ENCODE measurements at regions not wholly inside any gene's neighbourhood (a gene's known extent, or its start where the extent isn't known, plus 50 kb on each side); places are given as distances from the start of the nearest gene placed in this dataset.

- TF ChIP-seq POLR2A (IDR thresholded peaks at IDR 0.05) (no peak), CTCF (IDR thresholded peaks at IDR 0.05) (no peak)
These were observed 322.3 kb upstream of the TFPI start for GRCh38 chr2:187876554-187876953.

All from heart left ventricle (tissue), 13 donors.